GM23248 (cell line): ENCODE measurements at regions not wholly inside any gene's neighbourhood (a gene's known extent, or its start where the extent isn't known, plus 50 kb on each side); places are given as distances from the start of the nearest gene placed in this dataset.
"Not testable (repeated sequence)": the region's sequence is repeated elsewhere in the genome, so short reads cannot be mapped to it uniquely, and the experiment has no call there.

Experiments used
- DNase-seq: peaks from one replicate; pipeline ENCODE4 v3.0.0-alpha.2; 2015
- H2AFZ ChIP-seq: fragments of 200-600 bp; sonication (generic); 2 replicates; pipeline ENCODE4 v1.6.1; 2016; ENCODE audit warnings: antibody characterized with exemption
- H3F3A ChIP-seq: fragments of 200-600 bp; sonication (generic); 2 replicates; pipeline ENCODE4 v1.6.1; 2016; ENCODE audit warnings: mild to moderate bottlenecking, antibody characterized with exemption, mixed run types; ENCODE audit not compliant: insufficient read depth
- H3K27ac ChIP-seq: fragments of 200-600 bp; sonication (generic); 2 replicates; pipeline ENCODE4 v1.5.1; 2016; ENCODE audit warnings: mild to moderate bottlenecking
- H3K27me3 ChIP-seq: fragments of 200-600 bp; sonication (generic); replicated peaks from 2 replicates; pipeline ENCODE4 v1.6.1; 2016; ENCODE audit warnings: mild to moderate bottlenecking; ENCODE audit not compliant: insufficient read depth
- H3K36me3 ChIP-seq: fragments of 200-600 bp; sonication (generic); 2 replicates; pipeline ENCODE4 v1.6.1; 2016; ENCODE audit warnings: low read depth, mild to moderate bottlenecking
- H3K4me1 ChIP-seq: fragments of 200-600 bp; sonication (generic); 2 replicates; pipeline ENCODE4 v1.6.1; 2016; ENCODE audit warnings: mild to moderate bottlenecking; ENCODE audit not compliant: insufficient read depth
- H3K4me2 ChIP-seq: fragments of 200-600 bp; sonication (generic); one replicate; pipeline ENCODE4 v1.6.1; 2016; ENCODE audit warnings: mild to moderate bottlenecking; ENCODE audit not compliant: unreplicated experiment
- H3K4me3 ChIP-seq: fragments of 200-600 bp; sonication (generic); 2 replicates; pipeline ENCODE4 v1.5.1; 2016; ENCODE audit warnings: mild to moderate bottlenecking
- H3K79me2 ChIP-seq: fragments of 200-600 bp; sonication (generic); 2 replicates; pipeline ENCODE4 v1.6.1; 2016; ENCODE audit warnings: mild to moderate bottlenecking; ENCODE audit not compliant: insufficient read depth
- H3K9ac ChIP-seq: fragments of 200-600 bp; sonication (generic); 2 replicates; pipeline ENCODE4 v1.6.1; 2016; ENCODE audit warnings: mild to moderate bottlenecking
- H3K9me2 ChIP-seq: fragments of 200-600 bp; sonication (generic); 2 replicates; pipeline ENCODE4 v1.6.1; 2016; ENCODE audit warnings: mixed run types, mild to moderate bottlenecking, moderate library complexity; ENCODE audit not compliant: insufficient read depth
- H3K9me3 ChIP-seq: fragments of 200-600 bp; sonication (generic); one replicate; pipeline ENCODE4 v1.6.1; 2017; ENCODE audit warnings: low read depth
- H4K20me1 ChIP-seq: fragments of 200-600 bp; sonication (generic); 2 replicates; pipeline ENCODE4 v1.6.0; 2016; ENCODE audit not compliant: insufficient read depth
- EZH2 ChIP-seq: fragments of 200-600 bp; sonication (generic); IDR thresholded peaks from 2 replicates; pipeline ENCODE4 v1.6.1; 2018; ENCODE audit warnings: antibody characterized with exemption, mild to moderate bottlenecking; ENCODE audit not compliant: insufficient read depth, poor library complexity, severe bottlenecking
- EZH2phosphoT487 ChIP-seq: fragments of 200-600 bp; sonication (generic); IDR thresholded peaks from 2 replicates; pipeline ENCODE4 v1.6.1; 2018; ENCODE audit warnings: antibody characterized with exemption, moderate library complexity, mild to moderate bottlenecking, low read depth; ENCODE audit not compliant: insufficient read depth
- WGBS, 2 experiments: methylation state at CpG; one replicate each; pipeline ENCODE4 v1.1.6; 2015 to 2017; ENCODE audit warnings: low lambda C conversion rate in 2 of 2, low coverage in 1 of 2; ENCODE audit errors: missing lambda C conversion rate in 2 of 2; 5-methylcytosine and 5-hydroxymethylcytosine counted together
- in situ Hi-C: fragments of 300-500 bp; cut with MboI; formaldehyde crosslinking; loops from 2 replicates; pipeline ENCODE4 v1.15.0; 2020

DNA sequence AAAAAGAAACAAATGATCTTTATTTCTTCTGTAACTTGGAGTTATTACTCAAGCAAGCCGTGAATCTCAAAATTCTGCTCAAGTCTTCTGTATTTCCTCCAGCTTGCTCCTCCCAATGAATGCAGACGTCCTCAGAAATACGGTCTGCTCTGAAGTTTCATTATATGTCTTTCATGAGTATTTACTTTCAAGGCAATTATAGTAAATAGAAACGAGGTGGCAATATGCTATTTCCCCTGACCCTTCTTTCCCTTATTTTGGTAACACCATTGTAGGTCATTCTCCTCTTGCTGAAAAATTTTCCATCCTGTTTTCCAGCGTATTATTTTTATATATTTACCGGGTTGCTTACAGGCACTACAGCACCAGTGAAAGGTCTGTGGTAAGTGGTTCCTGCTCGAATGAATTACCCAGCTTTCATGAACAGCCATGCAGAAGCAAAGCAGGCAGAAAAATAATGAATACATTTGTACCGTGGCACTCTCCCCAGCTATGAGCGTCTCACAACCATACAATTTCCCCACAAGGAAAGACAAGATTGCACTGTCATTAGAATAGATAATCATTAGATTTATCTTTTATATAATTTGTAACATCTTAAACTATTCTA lies 350.9 kb upstream of the PKN2 start:
- H3K4me1 ChIP-seq, result 0 out of 2 replicates have a peak, but pooled peaks cover 2% of the 10 kb centered on the region
- no peak overlapping the region for H3K4me3 ChIP-seq
- no peak overlapping the region for H2AFZ ChIP-seq
- H3K9ac ChIP-seq, result no peak overlapping the region
- no peak for DNase-seq
- 48 to 53% methylated on average over 9 of the region's 9 CpGs for WGBS, 2 experiments
- no peaks in the 10 kb centered on the region for H3K9me3 ChIP-seq
- peaks cover under 1% of the 10 kb centered on the region; the same call in 1 of the 2 replicates for H3F3A ChIP-seq
- TF ChIP-seq EZH2 (no peak), EZH2phosphoT487 (no peak)
- no peaks in the 10 kb centered on the region for H4K20me1 ChIP-seq
- H3K9me2 ChIP-seq, result no peaks in the 10 kb centered on the region
- no peaks in the 10 kb centered on the region for H3K79me2 ChIP-seq
- in situ Hi-C loops, result no loop called here
- H3K36me3 ChIP-seq, result no peaks in the 10 kb centered on the region
- H3K27me3 ChIP-seq, result no peaks in the 10 kb centered on the region
- no peak overlapping the region for H3K27ac ChIP-seq
- no peak overlapping the region for H3K4me2 ChIP-seq

DNA sequence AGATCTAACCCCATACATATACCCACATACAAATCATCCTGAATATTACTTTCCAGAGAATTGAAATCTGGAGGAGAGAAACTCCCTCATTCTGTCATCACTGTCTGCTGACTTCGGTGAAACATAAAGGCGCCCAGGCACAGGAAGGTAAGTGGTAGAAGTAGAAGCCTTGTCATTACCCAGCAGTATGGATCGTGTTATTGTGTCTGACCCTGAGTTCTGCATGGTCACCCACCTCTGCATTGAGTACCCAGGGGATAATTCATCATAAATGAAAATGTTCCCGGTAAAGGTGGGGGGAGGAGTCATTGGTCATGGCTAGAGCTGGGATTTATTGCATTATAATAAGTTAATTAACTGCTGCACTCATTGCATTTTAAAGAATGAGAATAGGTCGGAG lies 342.6 kb upstream of the PKN2 start:
- Histone ChIP-seq H3K27me3 (no peaks in the 10 kb centered on the region), H3K9ac (no peak overlapping the region), H3K27ac (no peak overlapping the region), H3K4me2 (no peak overlapping the region), H3K36me3 (no peaks in the 10 kb centered on the region), H3K79me2 (no peaks in the 10 kb centered on the region), H3K9me2 (no peaks in the 10 kb centered on the region), H3K4me1 (no peaks in the 10 kb centered on the region), H4K20me1 (no peaks in the 10 kb centered on the region), H3K9me3 (no peaks in the 10 kb centered on the region), H3F3A (no peaks in the 10 kb centered on the region), H2AFZ (no peak overlapping the region), H3K4me3 (no peak overlapping the region)
- in situ Hi-C loops, result no loop called here
- TF ChIP-seq EZH2, result no peak
- WGBS, 2 experiments, result 69 to 72% methylated on average over 5 of the region's 5 CpGs
- no peak for DNase-seq

- H3K27ac ChIP-seq, H3K79me2 ChIP-seq, H3K27me3 ChIP-seq, H3K4me2 ChIP-seq, H3K36me3 ChIP-seq, H3K9me2 ChIP-seq, H3K9me3 ChIP-seq, H3K4me3 ChIP-seq, H4K20me1 ChIP-seq, H2AFZ ChIP-seq, H3F3A ChIP-seq, in situ Hi-C loops, DNase-seq, H3K9ac ChIP-seq, H3K4me1 ChIP-seq: not testable (repeated sequence)
- 48 to 75% methylated on average over 5 to 16 of the region's 16 CpGs for WGBS, 2 experiments
Measured at GRCh38 chr1:88342081-88342480, 342.0 kb upstream of the PKN2 start.

GRCh38 chr1:88350648-88351047 lies 333.4 kb upstream of the PKN2 start:
- Histone ChIP-seq H3K9me2 (no peaks in the 10 kb centered on the region), H3K4me2 (no peak overlapping the region), H2AFZ (no peak overlapping the region), H3K9me3 (no peaks in the 10 kb centered on the region), H3K27ac (no peak overlapping the region), H3K36me3 (no peaks in the 10 kb centered on the region), H3K27me3 (no peaks in the 10 kb centered on the region), H3F3A (no peaks in the 10 kb centered on the region), H3K9ac (no peak overlapping the region), H3K4me3 (no peak overlapping the region), H3K79me2 (no peaks in the 10 kb centered on the region), H3K4me1 (no peaks in the 10 kb centered on the region), H4K20me1 (no peaks in the 10 kb centered on the region)
- no peak for DNase-seq
- no peak for TF ChIP-seq EZH2
- no peak for TF ChIP-seq EZH2phosphoT487
- in situ Hi-C loops, result no loop called here
- WGBS, 2 experiments, result 51 to 61% methylated on average over 2 of the region's 2 CpGs

DNA sequence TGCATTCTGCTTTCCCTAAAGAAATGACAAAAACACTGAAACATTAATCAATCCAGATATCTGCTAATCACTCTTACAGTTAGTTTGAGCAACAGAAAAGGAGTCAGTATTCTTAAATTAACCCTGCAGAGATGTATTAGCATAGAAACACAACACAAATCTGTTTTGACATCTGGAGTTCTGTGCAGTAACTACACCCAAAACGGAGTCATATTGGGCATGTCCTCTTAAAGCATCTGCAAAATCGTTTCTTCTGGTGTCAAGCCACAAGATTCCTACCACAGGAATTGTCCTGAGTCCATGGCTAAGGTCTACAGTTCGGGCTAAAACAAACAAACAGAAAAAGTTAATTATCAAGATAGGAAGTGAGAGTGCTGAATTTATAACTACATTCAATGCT lies 332.1 kb upstream of the PKN2 start:
- no peak for DNase-seq

More for the DNA sequence above, 332.1 kb upstream of the PKN2 start:
- Histone ChIP-seq H2AFZ (no peak overlapping the region), H3K9ac (no peak overlapping the region), H3K9me3 (no peaks in the 10 kb centered on the region), H3F3A (no peaks in the 10 kb centered on the region), H3K36me3 (no peaks in the 10 kb centered on the region), H3K4me2 (no peak overlapping the region), H3K9me2 (no peaks in the 10 kb centered on the region), H3K27me3 (no peaks in the 10 kb centered on the region), H4K20me1 (no peaks in the 10 kb centered on the region), H3K79me2 (no peaks in the 10 kb centered on the region), H3K27ac (no peak overlapping the region), H3K4me1 (no peaks in the 10 kb centered on the region), H3K4me3 (no peak overlapping the region)
- 0% methylated on average over 3 of the region's 3 CpGs for WGBS, 2 experiments
- in situ Hi-C loops, result no loop called here
- TF ChIP-seq EZH2phosphoT487, result no peak
- TF ChIP-seq EZH2, result no peak
